ENCODE measurements at regions not wholly inside any gene's neighbourhood (a gene's known extent, or its start where the extent isn't known, plus 50 kb on each side); places are given as distances from the start of the nearest gene placed in this dataset.

DNA sequence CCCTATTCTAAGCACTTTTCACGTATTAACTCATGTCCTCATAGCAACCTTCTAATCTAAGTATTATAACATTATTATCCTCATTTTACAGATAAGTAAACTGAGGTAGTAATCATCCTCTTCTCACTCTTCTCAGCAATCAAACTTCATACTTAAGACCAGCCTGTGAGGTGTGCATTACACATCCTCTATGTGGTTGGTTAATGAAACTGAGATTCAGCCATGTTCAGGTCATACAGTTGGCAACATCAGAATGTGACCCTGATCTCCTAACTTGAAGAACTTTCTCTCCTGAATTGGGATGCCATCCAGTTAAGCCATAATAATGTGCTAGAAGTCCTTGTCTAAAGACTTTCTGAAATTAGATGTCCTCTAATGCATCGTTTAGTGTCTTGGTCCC is 275.1 kb upstream of the ANKRD55 start:
- no peak for DNase-seq
- no peak overlapping the region for H3K27ac ChIP-seq
- H2AFZ ChIP-seq: no peak overlapping the region
- H3K9me2 ChIP-seq (ENCODE audit: insufficient read depth): no peaks in the 10 kb centered on the region; the same call in 1 of the 2 replicates
- 45 to 48% methylated on average over 2 of the region's 2 CpGs for WGBS, 2 experiments (ENCODE audit: low coverage in 1 of 2, low lambda C conversion rate in 2 of 2, missing lambda C conversion rate in 2 of 2)
- no peak overlapping the region for H3K4me2 ChIP-seq (ENCODE audit: unreplicated experiment)
- no peak for TF ChIP-seq EZH2 (IDR thresholded peaks at IDR 0.05; ENCODE audit: insufficient read depth, poor library complexity, severe bottlenecking)
- no peak for TF ChIP-seq EZH2phosphoT487 (IDR thresholded peaks at IDR 0.05; ENCODE audit: insufficient read depth, low read depth)
- H3K4me1 ChIP-seq (ENCODE audit: insufficient read depth): no peaks in the 10 kb centered on the region
- H3K9ac ChIP-seq: no peak overlapping the region
- no peaks in the 10 kb centered on the region for H3K79me2 ChIP-seq (ENCODE audit: insufficient read depth)
- no peaks in the 10 kb centered on the region for H3K9me3 ChIP-seq (ENCODE audit: low read depth)
- in situ Hi-C loops (cut with MboI): no loop called here
- 0 out of 2 replicates have a peak, but pooled peaks cover 6% of the 10 kb centered on the region for H3K27me3 ChIP-seq (replicated peaks; ENCODE audit: insufficient read depth)
- no peaks in the 10 kb centered on the region for H3K36me3 ChIP-seq (ENCODE audit: low read depth)
- no peak overlapping the region for H3K4me3 ChIP-seq
- no peaks in the 10 kb centered on the region for H4K20me1 ChIP-seq (ENCODE audit: insufficient read depth)
- no peaks in the 10 kb centered on the region for H3F3A ChIP-seq (ENCODE audit: insufficient read depth)

DNA sequence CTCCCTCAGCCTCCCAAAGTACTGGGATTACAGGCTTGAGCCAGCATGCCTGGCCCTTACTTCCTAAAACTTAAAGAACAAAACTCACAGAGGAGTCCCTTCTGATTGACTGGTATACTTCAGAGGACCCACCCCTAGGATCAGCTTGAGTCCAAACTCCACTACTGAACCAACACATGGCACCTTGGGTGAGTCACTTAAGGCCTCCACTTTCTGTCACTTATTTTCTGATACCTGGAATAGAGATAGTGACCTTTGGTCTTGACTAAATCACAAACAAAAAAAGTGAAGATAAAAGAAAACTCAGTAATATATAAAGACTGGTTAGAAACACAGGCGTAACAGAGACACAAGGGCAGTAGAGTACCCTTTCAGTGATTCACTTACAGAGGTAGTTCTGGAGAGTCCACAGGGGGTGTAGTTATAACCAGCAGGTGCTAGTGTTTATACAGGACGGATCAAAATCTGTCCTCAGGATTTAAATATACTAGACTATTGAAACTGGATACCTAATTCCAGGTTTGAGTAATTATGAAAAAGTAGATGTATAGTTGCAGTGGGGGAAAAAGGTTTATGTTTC is 274.3 kb upstream of the ANKRD55 start:
- no peaks in the 10 kb centered on the region for H3K36me3 ChIP-seq (ENCODE audit: low read depth)
- no peak for TF ChIP-seq EZH2phosphoT487 (IDR thresholded peaks at IDR 0.05; ENCODE audit: insufficient read depth, low read depth)
- TF ChIP-seq EZH2 (IDR thresholded peaks at IDR 0.05; ENCODE audit: insufficient read depth, poor library complexity, severe bottlenecking): no peak
- no peak overlapping the region for H3K9ac ChIP-seq
- no peak for DNase-seq
- no peak overlapping the region for H3K4me2 ChIP-seq (ENCODE audit: unreplicated experiment)
- no peaks in the 10 kb centered on the region for H4K20me1 ChIP-seq (ENCODE audit: insufficient read depth)
- no peaks in the 10 kb centered on the region for H3K4me1 ChIP-seq (ENCODE audit: insufficient read depth)
- no peak overlapping the region for H3K27ac ChIP-seq
- in situ Hi-C loops (cut with MboI): no loop called here
- 0 out of 2 replicates have a peak, but pooled peaks cover 6% of the 10 kb centered on the region for H3K27me3 ChIP-seq (replicated peaks; ENCODE audit: insufficient read depth)
- H3K79me2 ChIP-seq (ENCODE audit: insufficient read depth): no peaks in the 10 kb centered on the region
- no peaks in the 10 kb centered on the region for H3F3A ChIP-seq (ENCODE audit: insufficient read depth)
- no peak overlapping the region for H3K4me3 ChIP-seq
- no peaks in the 10 kb centered on the region for H3K9me3 ChIP-seq (ENCODE audit: low read depth)
- WGBS, 2 experiments (ENCODE audit: low coverage in 1 of 2, low lambda C conversion rate in 2 of 2, missing lambda C conversion rate in 2 of 2): 73 to 76% methylated on average over 2 of the region's 2 CpGs
- no peaks in the 10 kb centered on the region; the same call in 1 of the 2 replicates for H3K9me2 ChIP-seq (ENCODE audit: insufficient read depth)
- H2AFZ ChIP-seq: no peak overlapping the region

DNA sequence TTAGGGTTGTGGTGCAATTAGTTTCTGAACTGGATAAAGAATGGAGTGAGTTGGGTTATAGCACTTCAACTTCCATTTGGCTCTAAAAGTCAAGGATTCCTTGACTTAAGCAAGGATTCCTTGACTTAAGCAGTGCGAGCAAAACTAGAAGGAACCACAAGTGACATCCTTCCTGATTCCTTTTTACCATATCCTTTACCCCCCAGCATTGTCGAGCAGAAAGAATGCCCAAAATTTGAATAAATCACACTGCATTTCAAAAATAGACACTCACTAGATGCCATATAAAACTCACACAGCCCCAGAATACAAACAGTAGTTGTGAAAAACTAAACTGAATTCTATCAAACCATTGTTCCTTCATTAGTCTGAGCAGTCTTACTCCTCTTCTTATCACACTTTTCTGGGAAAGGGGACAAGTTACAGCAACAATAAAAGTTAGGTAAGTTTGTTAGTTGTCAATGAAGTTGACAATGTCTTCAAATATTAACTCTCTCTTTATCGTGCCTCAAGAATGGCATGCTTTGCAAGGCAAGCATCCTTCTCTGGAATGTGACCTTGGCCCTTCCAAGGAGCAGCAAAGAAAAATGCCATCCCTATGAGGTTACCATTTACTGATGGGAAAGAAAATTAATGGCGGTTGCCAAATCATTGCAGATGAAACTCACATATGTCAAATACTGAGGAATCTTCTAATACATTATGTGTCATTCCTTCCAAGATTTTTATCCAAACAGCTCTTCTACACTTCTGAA is 273.3 kb upstream of the ANKRD55 start:
- Histone ChIP-seq H3K27ac (no peak overlapping the region), H3K4me2 (ENCODE audit: unreplicated experiment) (no peak overlapping the region), H2AFZ (no peak overlapping the region), H3K27me3 (replicated peaks; ENCODE audit: insufficient read depth) (0 out of 2 replicates have a peak, but pooled peaks cover 11% of the 10 kb centered on the region), H3F3A (ENCODE audit: insufficient read depth) (no peaks in the 10 kb centered on the region), H3K9me3 (ENCODE audit: low read depth) (no peaks in the 10 kb centered on the region), H3K36me3 (ENCODE audit: low read depth) (no peaks in the 10 kb centered on the region), H3K79me2 (ENCODE audit: insufficient read depth) (no peaks in the 10 kb centered on the region), H3K9me2 (ENCODE audit: insufficient read depth) (no peaks in the 10 kb centered on the region; the same call in 1 of the 2 replicates), H4K20me1 (ENCODE audit: insufficient read depth) (no peaks in the 10 kb centered on the region), H3K4me1 (ENCODE audit: insufficient read depth) (no peaks in the 10 kb centered on the region), H3K9ac (no peak overlapping the region), H3K4me3 (no peak overlapping the region)
- no peak for DNase-seq
- TF ChIP-seq EZH2 (IDR thresholded peaks at IDR 0.05; ENCODE audit: insufficient read depth, poor library complexity, severe bottlenecking): no peak
- no peak for TF ChIP-seq EZH2phosphoT487 (IDR thresholded peaks at IDR 0.05; ENCODE audit: insufficient read depth, low read depth)
- in situ Hi-C loops (cut with MboI): no loop called here
- WGBS, 2 experiments (ENCODE audit: low coverage in 1 of 2, low lambda C conversion rate in 2 of 2, missing lambda C conversion rate in 2 of 2): 73% methylated on average over 4 of the region's 4 CpGs

DNA sequence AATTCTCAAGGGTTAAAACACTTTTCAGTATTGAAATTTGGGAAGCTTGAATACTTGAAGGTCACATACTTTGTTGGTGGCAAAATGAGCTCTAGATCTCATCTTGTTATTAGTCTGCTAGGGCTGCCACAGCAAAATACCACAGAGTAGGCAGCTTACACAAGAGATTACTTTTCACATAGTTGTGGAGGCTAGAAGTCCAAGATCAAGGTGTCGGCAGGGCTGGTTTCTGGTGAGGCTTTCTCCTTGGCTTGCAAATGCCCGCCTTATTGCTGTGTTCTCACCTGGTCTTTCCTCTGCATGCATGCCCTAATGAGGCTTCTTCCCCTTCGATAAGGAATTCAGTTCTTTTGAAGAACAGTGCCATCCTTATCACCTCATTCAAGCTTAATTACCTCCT is 270.8 kb upstream of the ANKRD55 start:
- Histone ChIP-seq H3K36me3 (ENCODE audit: low read depth) (no peaks in the 10 kb centered on the region), H3K4me3 (no peak overlapping the region), H3K27me3 (replicated peaks; ENCODE audit: insufficient read depth) (0 out of 2 replicates have a peak, but pooled peaks cover 12% of the 10 kb centered on the region), H3K4me1 (ENCODE audit: insufficient read depth) (no peaks in the 10 kb centered on the region), H2AFZ (no peak overlapping the region), H4K20me1 (ENCODE audit: insufficient read depth) (no peaks in the 10 kb centered on the region), H3K9ac (no peak overlapping the region), H3K4me2 (ENCODE audit: unreplicated experiment) (no peak overlapping the region), H3K9me3 (ENCODE audit: low read depth) (no peaks in the 10 kb centered on the region), H3F3A (ENCODE audit: insufficient read depth) (no peaks in the 10 kb centered on the region), H3K79me2 (ENCODE audit: insufficient read depth) (no peaks in the 10 kb centered on the region), H3K9me2 (ENCODE audit: insufficient read depth) (no peaks in the 10 kb centered on the region; the same call in 1 of the 2 replicates), H3K27ac (no peak overlapping the region)
- in situ Hi-C loops (cut with MboI): no loop called here
- TF ChIP-seq EZH2phosphoT487 (IDR thresholded peaks at IDR 0.05; ENCODE audit: insufficient read depth, low read depth) (no peak), EZH2 (IDR thresholded peaks at IDR 0.05; ENCODE audit: insufficient read depth, poor library complexity, severe bottlenecking) (no peak)
- DNase-seq: no peak
- 51 to 59% methylated on average over 3 of the region's 3 CpGs for WGBS, 2 experiments (ENCODE audit: low coverage in 1 of 2, low lambda C conversion rate in 2 of 2, missing lambda C conversion rate in 2 of 2)

Measured in GM23248 (cell line).